Adrenal gland (tissue), 9 donors: ENCODE measurements at regions not wholly inside any gene's neighbourhood (a gene's known extent, or its start where the extent isn't known, plus 50 kb on each side); places are given as distances from the start of the nearest gene placed in this dataset.
"Not testable (repeated sequence)": the region's sequence is repeated elsewhere in the genome, so short reads cannot be mapped to it uniquely, and the experiment has no call there.

Experiments
- DNase-seq, 7 donors: peaks; one replicate each; pipeline ENCODE4 v3.0.0-alpha.2; 2019 to 2020
- H3K27ac ChIP-seq, 5 donors: fragments of 200-600 bp; sonication (generic) in 4 of 5; 1 replicate in 3 of 5; 2 replicates in 2 of 5; pipeline versions ENCODE4 v1.5.1 to v1.8.0; 2016 to 2020; ENCODE audit warnings: mild to moderate bottlenecking in 1 of 5
- H3K27me3 ChIP-seq: fragments of 200-600 bp; 2 replicates; pipeline ENCODE4 v1.8.0; 2021
- H3K36me3 ChIP-seq, 2 donors: fragments of 200-600 bp; replicated peaks in 1 of 2; 1 replicate in 1 of 2; 2 replicates in 1 of 2; pipeline versions ENCODE4 v1.5.1 to v1.8.0; 2018 to 2022
- H3K4me1 ChIP-seq, 2 donors: fragments of 200-600 bp; replicated peaks in 1 of 2; 1 replicate in 1 of 2; 2 replicates in 1 of 2; pipeline versions ENCODE4 v1.5.1 to v1.8.0; 2018 to 2021
- H3K4me3 ChIP-seq, 4 donors: fragments of 200-600 bp; sonication (generic) in 3 of 4; one replicate each; pipeline ENCODE4 v1.5.1; 2016 to 2018
- H3K9me3 ChIP-seq, 3 donors: fragments of 200-600 bp; sonication (generic) in 1 of 3; replicated peaks in 1 of 3; 1 replicate in 2 of 3; 2 replicates in 1 of 3; pipeline versions ENCODE4 v1.5.1 to v1.8.0; 2016 to 2021
- CTCF ChIP-seq, 6 experiments: fragments of 450-650 bp in 4 of 6; fragments of 200-600 bp in 2 of 6; sonication (generic) in 1 of 6; IDR thresholded peaks; 1 replicate in 5 of 6; 2 replicates in 1 of 6; pipeline versions ENCODE4 v1.5.1 to v1.8.0; 2016 to 2021; ENCODE audit warnings: antibody characterized with exemption in 6 of 6, mild to moderate bottlenecking in 2 of 6, moderate library complexity in 1 of 6
- POLR2A ChIP-seq, 2 donors: fragments of 450-650 bp; IDR thresholded peaks; one replicate each; pipeline ENCODE4 v1.6.1; 2017; ENCODE audit warnings: antibody characterized with exemption in 2 of 2, mild to moderate bottlenecking in 2 of 2, moderate library complexity in 1 of 2
- WGBS, 4 donors: extraction: QIAGEN DNeasy Blood & Tissue Kit in 2 of 4; methylation state at CpG; one replicate each; pipeline versions ENCODE4 v1.1.5 to v1.1.7; 2013 to 2017; 5-methylcytosine and 5-hydroxymethylcytosine counted together
- intact Hi-C, 2 donors: fragments of 100-400 bp; cut with DNase I; formaldehyde crosslinking; loops; one replicate each; pipeline versions ENCODE4 v1.14.1 to v1.15.0; 2022 to 2023
- donor health status: healthy with polysubstance abuse.
- donor health status: Bipolar disorder and iron deficiency.
- donor health status: DM: yes; HTN: yes; CAD: no.
- donor health status: DM: no; HTN: no; CAD: no.
- donor health status: DM: no; HTN: no; CAD: no.

DNA sequence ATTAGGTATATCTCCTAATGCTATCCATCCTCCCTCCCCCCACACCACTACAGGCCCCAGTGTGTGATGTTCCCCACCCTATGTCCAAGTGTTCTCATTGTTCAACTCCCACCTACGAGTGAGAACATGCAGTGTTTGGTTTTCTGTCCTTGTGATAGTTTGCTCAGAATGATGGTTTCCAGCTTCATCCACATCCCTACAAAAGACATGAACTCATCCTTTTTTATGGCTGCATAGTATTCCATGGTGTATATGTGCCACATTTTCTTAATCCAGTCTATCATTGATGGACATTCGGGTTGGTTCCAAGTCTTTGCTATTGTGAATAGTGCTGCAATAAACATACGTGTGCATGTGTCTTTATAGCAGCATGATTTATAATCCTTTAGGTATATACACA, 53.8 kb upstream of the HIVEP2 start:
- H3K4me3 ChIP-seq, H3K9me3 ChIP-seq, H3K36me3 ChIP-seq, H3K27me3 ChIP-seq, H3K4me1 ChIP-seq, DNase-seq, H3K27ac ChIP-seq, intact Hi-C loops: not testable (repeated sequence)
- 76 to 91% (median 78%) methylated on average over 1 to 3 of the region's 3 CpGs for WGBS, 4 donors

DNA sequence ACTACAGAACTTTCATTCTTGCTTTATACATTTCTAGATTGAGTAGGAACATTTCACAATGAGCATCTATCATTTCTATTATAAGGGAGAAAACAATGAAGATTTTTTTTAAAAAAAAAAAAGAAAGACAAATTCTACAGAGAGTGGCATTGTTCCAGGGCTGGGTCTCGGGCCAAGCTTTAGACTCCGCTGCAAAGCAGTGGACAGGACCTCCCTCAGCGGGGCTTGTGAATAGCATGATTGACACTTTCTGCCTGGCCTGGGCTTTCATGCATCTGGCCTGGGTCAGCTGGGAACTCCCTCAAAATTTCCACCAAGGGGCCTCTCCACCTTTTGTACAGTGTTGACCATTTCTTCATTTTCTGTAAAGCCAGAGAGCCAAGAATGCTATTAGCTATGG, 55.8 kb upstream of the HIVEP2 start:
- Histone ChIP-seq H3K27ac (no peak overlapping the region), H3K9me3 (no peaks in the 10 kb centered on the region), H3K4me3 (no peak overlapping the region), H3K4me1 (no peaks in the 10 kb centered on the region), H3K36me3 (no peaks in the 10 kb centered on the region), H3K27me3 (no peaks in the 10 kb centered on the region)
- 71 to 84% (median 74%) methylated on average over 3 of the region's 3 CpGs for WGBS, 4 donors
- no peak for TF ChIP-seq CTCF (IDR thresholded peaks at IDR 0.05)
- no peak for TF ChIP-seq POLR2A (IDR thresholded peaks at IDR 0.05)
- intact Hi-C loops = no loop called here
- no peak for DNase-seq

- 68 to 75% (median 72%) methylated on average over 7 of the region's 7 CpGs for WGBS, 4 donors
- Histone ChIP-seq H3K27me3 (no peaks in the 10 kb centered on the region), H3K36me3 (no peaks in the 10 kb centered on the region), H3K4me3 (no peak overlapping the region), H3K27ac (no peak overlapping the region), H3K4me1 (no peaks in the 10 kb centered on the region), H3K9me3 (no peaks in the 10 kb centered on the region)
- TF ChIP-seq CTCF (IDR thresholded peaks at IDR 0.05) (no peak), POLR2A (IDR thresholded peaks at IDR 0.05) (no peak)
- DNase-seq = peak in 1 of 7 donors; percentile 10
- intact Hi-C loops = no loop called here
These were observed 57.7 kb upstream of the HIVEP2 start for GRCh38 chr6:143002686-143003085.

GRCh38 chr6:143003676-143004075, 57.0 kb upstream of the AIG1 start:
- H3K36me3 ChIP-seq = no peaks in the 10 kb centered on the region
- intact Hi-C loops = no loop called here
- no peak for DNase-seq
- H3K4me3 ChIP-seq = no peak overlapping the region
- no peak for TF ChIP-seq CTCF (IDR thresholded peaks at IDR 0.05)
- no peak for TF ChIP-seq POLR2A (IDR thresholded peaks at IDR 0.05)
- H3K27me3 ChIP-seq = no peaks in the 10 kb centered on the region
- WGBS, 4 donors = 79 to 85% (median 83%) methylated on average over 7 of the region's 7 CpGs
- H3K4me1 ChIP-seq = no peaks in the 10 kb centered on the region
- H3K27ac ChIP-seq = no peak overlapping the region
- no peaks in the 10 kb centered on the region for H3K9me3 ChIP-seq

GRCh38 chr6:143005816-143006215, 54.9 kb upstream of the AIG1 start:
- Histone ChIP-seq H3K4me3 (no peak overlapping the region), H3K9me3 (no peaks in the 10 kb centered on the region), H3K36me3 (no peaks in the 10 kb centered on the region), H3K27me3 (no peaks in the 10 kb centered on the region), H3K4me1 (no peaks in the 10 kb centered on the region), H3K27ac (no peak overlapping the region)
- TF ChIP-seq POLR2A (IDR thresholded peaks at IDR 0.05) (no peak), CTCF (IDR thresholded peaks at IDR 0.05) (no peak)
- WGBS, 4 donors = 85 to 98% (median 90%) methylated on average over 4 of the region's 4 CpGs
- intact Hi-C loops = no loop called here
- DNase-seq = no peak
